Activated effector memory CD4-positive, alpha-beta T cell treated with anti-CD3 and anti-CD28 coated beads, Interleukin-2, amount 50 U/mL, for 16 hours (primary cell): ENCODE measurements at regions not wholly inside any gene's neighbourhood (a gene's known extent, or its start where the extent isn't known, plus 50 kb on each side); places are given as distances from the start of the nearest gene placed in this dataset.

Source experiments
- DNase-seq: peaks from one replicate; pipeline ENCODE4 v3.0.0-alpha.2; 2020

DNA sequence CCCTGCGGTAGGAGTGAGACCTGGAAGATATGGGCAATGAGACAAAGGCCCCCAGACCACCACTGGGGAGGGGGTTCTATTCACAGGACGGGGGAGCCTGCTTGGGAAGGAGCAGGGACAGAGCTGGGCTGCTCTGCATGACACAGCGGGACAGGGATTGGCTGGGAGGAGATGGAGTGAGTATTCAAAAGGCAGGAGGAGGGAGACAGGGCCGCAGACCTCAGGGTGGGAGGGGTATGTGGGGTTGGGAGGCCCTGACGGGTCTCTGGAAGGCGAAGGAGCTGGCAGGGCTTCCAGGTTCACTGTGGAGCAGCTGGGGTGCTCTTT lies 60.8 kb upstream of the RPS6KA2 start:
- DNase-seq: no peak

DNA sequence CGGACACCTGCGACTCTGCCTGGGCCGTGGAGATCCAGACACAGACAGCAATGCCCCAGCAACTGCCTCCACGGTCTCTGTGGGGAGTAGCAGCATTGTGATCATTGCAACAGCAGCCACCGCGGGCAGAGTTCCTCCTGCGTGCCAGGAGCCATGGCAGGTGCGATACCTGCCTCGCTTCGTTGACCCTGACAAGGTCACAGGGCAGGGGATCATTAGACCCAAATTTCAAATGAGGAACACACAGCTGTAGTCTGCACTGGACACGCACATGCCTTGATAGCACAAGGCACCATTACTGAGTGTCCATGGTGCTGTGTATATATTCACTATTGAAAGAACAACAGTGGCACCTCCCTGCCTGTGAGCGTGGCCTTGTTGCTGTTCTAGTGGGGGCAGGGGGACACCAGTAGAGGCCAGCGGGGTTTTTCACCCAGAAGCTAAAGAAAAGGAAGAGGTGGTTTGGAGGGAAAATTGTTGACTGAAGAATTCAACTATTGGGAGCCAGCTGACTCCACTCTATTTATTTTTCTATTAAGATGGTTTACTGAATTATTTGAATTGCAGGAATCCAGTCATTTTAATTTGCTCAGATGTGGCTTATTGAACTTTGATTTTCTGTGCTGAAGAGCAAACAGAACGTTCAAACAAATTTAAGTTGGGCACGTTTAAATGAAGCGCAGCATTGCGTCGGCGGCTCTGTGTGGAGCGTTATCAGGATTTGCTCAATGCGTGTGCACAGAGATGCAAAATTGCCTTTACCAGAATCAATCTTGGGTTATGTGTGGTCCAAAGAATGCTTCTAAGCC lies 60.2 kb upstream of the RPS6KA2 start:
- DNase-seq: no peak

DNA sequence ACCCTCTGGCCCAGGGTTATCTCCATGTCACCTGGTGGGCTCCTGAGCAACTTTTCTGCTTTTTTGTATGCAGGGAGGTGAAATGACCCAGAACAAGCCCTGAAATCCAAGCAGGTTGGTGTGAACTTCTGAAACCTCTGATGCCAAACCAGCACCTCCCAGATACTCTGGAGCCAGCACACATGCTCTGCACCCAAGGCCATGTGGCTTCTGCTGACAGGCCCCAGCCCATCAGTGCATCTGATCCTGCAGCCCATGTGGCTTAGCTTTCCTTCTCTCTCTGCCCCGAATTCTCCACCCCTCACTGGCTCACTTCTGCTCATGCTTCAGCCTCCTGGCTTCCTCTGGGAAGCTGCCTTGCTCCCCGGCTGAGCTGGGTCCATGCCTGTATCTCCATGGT lies 59.3 kb upstream of the RPS6KA2 start:
- no peak for DNase-seq

DNA sequence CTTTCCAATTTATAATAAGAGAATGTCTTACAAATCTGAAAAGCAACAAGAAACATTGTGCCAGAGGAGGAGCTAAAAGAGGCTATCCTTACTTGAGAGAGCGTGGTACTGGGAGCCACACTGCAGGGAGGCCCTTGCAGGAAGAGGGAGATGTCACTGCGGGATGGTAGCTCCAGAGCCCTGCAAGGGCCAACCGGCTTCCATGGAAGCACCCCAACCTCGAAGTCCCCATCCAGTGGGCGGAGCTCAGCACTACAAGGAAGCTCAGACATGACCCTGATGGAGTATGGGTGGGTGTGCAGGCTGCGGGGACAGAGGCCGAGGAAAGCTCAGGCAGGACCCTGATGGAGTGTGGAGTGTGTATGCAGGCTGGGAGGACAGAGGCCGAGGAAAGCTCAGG lies 57.8 kb upstream of the RPS6KA2 start:
- DNase-seq: no peak

DNA sequence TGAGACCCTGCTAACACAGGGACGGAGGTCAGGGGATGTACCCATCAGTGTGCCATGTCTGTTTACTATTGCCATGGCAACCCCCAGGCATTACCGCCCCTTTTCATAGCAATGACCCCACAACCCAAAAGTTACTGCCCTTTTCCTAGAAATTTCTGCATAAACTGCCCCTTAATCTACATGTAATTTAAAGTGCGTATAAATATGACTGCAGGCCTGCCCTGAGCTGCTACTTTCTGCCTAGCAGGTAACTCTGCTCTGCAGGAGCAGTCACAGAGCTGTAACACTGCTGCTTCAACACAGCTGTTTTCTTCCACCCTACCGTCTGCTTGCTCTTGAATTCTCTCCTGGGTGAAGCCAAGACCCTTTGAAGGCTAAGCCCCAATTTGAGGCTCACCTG lies 57.1 kb upstream of the RPS6KA2 start:
- no peak for DNase-seq

DNA sequence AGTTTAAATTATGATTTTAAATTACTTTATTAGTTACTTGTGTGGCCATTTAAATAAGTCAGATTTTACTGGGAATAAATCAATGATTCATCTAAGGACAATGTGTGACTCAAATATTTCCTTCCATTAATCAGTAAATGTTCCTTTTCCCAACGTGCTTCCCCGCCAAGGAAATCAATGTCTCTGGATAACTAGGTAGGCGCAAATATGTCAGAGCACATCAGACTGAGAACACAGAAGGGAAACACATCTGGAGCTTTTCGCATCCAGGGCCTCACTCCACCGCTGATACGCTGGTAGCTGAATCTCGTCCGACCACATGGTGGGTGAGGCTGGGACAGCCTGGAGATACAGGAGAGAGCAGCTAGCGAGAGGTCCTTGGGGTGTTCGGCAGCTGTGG lies 56.4 kb upstream of the RPS6KA2 start:
- DNase-seq: no peak

DNA sequence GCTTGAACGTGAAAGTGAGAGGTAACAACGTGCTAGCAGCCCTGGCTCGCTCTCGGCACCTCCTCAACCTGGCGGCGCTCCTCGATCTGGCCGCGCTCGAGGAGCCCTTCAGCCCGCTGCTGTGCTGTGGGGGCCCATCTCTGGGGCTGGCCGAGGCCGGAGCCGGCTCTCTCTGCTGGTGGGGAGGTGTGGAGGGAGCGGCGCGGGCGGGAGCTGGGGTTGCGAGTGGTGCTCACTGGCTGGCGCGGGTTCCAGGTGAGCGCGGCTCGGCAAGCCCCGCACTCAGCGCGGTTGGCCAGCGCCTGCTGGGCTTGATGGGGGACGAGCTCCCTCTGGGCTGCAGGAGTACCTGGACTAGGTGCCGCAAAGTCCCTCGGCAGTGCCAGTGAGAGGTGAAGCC lies 52.5 kb upstream of the RPS6KA2 start:
- no peak for DNase-seq

DNA sequence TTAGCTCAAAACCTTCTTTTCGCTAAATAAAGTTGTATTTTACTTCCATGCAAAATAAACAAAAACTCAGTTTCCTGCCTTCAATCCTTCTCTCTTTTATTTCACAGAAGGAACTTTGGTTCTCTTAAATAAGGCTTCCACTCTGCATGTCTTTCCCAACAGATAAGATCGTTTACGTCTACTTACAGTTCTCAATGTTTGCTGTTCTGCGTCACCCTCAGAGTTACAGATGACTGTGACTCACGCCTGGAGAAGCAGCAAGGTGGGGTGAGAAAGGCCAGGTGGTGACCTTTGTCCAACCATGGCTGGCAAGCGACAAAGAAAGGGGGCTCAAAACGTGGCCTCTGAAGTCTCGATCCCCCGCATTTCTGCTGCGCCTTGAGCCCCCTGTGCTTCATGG lies 51.4 kb upstream of the RPS6KA2 start:
- no peak for DNase-seq

DNA sequence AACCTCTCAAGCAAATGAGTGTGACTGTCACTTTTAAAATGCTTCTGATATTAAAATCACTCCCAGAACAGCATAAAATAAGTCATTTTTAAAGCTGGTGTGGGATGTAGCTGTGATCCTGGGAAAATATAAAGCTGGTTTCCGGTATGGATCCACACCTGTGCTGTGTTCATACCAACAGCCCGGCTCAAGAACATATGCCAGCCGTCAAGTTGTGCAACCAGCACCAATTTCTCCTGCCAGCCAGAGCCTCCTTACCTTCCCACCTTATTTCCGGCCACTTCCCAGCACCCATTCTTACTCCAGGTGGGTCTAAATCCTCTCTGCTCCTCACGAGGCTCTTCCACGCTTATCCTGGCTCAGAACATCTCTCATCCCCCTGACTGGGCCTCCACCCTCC lies 50.9 kb upstream of the RPS6KA2 start:
- no peak for DNase-seq
